C4-2B (cell line): ENCODE measurements at regions not wholly inside any gene's neighbourhood (a gene's known extent, or its start where the extent isn't known, plus 50 kb on each side); places are given as distances from the start of the nearest gene placed in this dataset.

Source experiments
- H3K27ac ChIP-seq: fragments of 450-650 bp; 2 replicates; pipeline ENCODE4 v1.5.1; 2017
- CTCF ChIP-seq: fragments of 450-650 bp; conservative IDR thresholded peaks from 2 replicates; pipeline ENCODE4 v1.5.1; 2017; ENCODE audit warnings: mild to moderate bottlenecking
- ZFX ChIP-seq: fragments of 450-650 bp; IDR thresholded peaks from 2 replicates; pipeline ENCODE4 v1.6.1; 2017

- H3K27ac ChIP-seq: no peak overlapping the region
- TF ChIP-seq ZFX (no peak), CTCF (no peak)
These were observed 54.5 kb upstream of the HTR4 start for GRCh38 chr5:148708854-148709253.

- H3K27ac ChIP-seq: no peak overlapping the region
- TF ChIP-seq CTCF (no peak), ZFX (no peak)
These were observed 57.6 kb upstream of the HTR4 start for GRCh38 chr5:148711961-148712360.

GRCh38 chr5:148713735-148714508 is 59.6 kb upstream of the HTR4 start:
- TF ChIP-seq ZFX (no peak), CTCF (no peak)
- H3K27ac ChIP-seq: no peak overlapping the region

GRCh38 chr5:148716716-148717115 is 62.4 kb upstream of the HTR4 start:
- TF ChIP-seq CTCF (no peak), ZFX (no peak)
- no peak overlapping the region for H3K27ac ChIP-seq

- H3K27ac ChIP-seq: no peak overlapping the region
- TF ChIP-seq CTCF (no peak), ZFX (no peak)
These were observed 63.3 kb upstream of the HTR4 start for GRCh38 chr5:148717668-148718067.

- TF ChIP-seq ZFX (no peak), CTCF (no peak)
- no peak overlapping the region for H3K27ac ChIP-seq
These were observed 65.3 kb upstream of the HTR4 start for GRCh38 chr5:148719605-148720004.

- H3K27ac ChIP-seq: no peak overlapping the region
- no peak for TF ChIP-seq CTCF
- TF ChIP-seq ZFX: no peak
These were observed 65.9 kb upstream of the HTR4 start for GRCh38 chr5:148720257-148720656.
